ENCODE measurements at regions not wholly inside any gene's neighbourhood (a gene's known extent, or its start where the extent isn't known, plus 50 kb on each side); places are given as distances from the start of the nearest gene placed in this dataset.

- no peak for TF ChIP-seq CTCF (conservative IDR thresholded peaks at IDR 0.05)
- no peak overlapping the region for H3K27ac ChIP-seq
Observed at GRCh38 chr4:163776957-163777356, 282.5 kb downstream of the TMA16 start.

GRCh38 chr4:163781726-163782125 is 287.2 kb downstream of the TMA16 start:
- no peak for TF ChIP-seq CTCF (conservative IDR thresholded peaks at IDR 0.05)
- no peak overlapping the region for H3K27ac ChIP-seq

GRCh38 chr4:163790231-163790630 is 295.7 kb downstream of the TMA16 start:
- TF ChIP-seq CTCF (conservative IDR thresholded peaks at IDR 0.05): no peak
- H3K27ac ChIP-seq: no peak overlapping the region

GRCh38 chr4:163795885-163796284 is 301.4 kb downstream of the TMA16 start:
- TF ChIP-seq CTCF (conservative IDR thresholded peaks at IDR 0.05): no peak
- H3K27ac ChIP-seq: no peak overlapping the region

GRCh38 chr4:163804001-163804400 is 309.5 kb downstream of the TMA16 start:
- TF ChIP-seq CTCF (conservative IDR thresholded peaks at IDR 0.05): no peak
- no peak overlapping the region for H3K27ac ChIP-seq

- no peak for TF ChIP-seq CTCF (conservative IDR thresholded peaks at IDR 0.05)
- H3K27ac ChIP-seq: no peak overlapping the region
Observed at GRCh38 chr4:163806653-163807052, 312.2 kb downstream of the TMA16 start.

- TF ChIP-seq CTCF (conservative IDR thresholded peaks at IDR 0.05): no peak
Observed at GRCh38 chr4:163808011-163808410, 313.5 kb downstream of the TMA16 start.

GRCh38 chr4:163810755-163811154 is 316.3 kb downstream of the TMA16 start:
- no peak for TF ChIP-seq CTCF (conservative IDR thresholded peaks at IDR 0.05)
- no peak overlapping the region for H3K27ac ChIP-seq

More at GRCh38 chr4:163808011-163808410, 313.5 kb downstream of the TMA16 start:
- no peak overlapping the region for H3K27ac ChIP-seq

Measured in VCaP (cell line).